HG03457 (cell line): ENCODE measurements at regions not wholly inside any gene's neighbourhood (a gene's known extent, or its start where the extent isn't known, plus 50 kb on each side); places are given as distances from the start of the nearest gene placed in this dataset.
"Not testable (repeated sequence)": the region's sequence is repeated elsewhere in the genome, so short reads cannot be mapped to it uniquely, and the experiment has no call there.

ENCODE experiments used
- ATAC-seq: cut with Tn5 transposase; IDR thresholded peaks from one replicate; pipeline ENCODE4 v1.9.1; 2021; ENCODE audit warnings: moderate number of reproducible peaks; ENCODE audit not compliant: unreplicated experiment

- no peak for ATAC-seq
Observed at GRCh38 chr5:127213231-127213630, 77.4 kb upstream of the MEGF10 start.

GRCh38 chr5:127216143-127216542 is 74.5 kb upstream of the MEGF10 start:
- ATAC-seq, result no peak

- no peak for ATAC-seq
Observed at GRCh38 chr5:127216898-127217675, 73.5 kb upstream of the MEGF10 start.

- ATAC-seq, result not testable (repeated sequence)
Observed at GRCh38 chr5:127221936-127222335, 68.7 kb upstream of the MEGF10 start.

GRCh38 chr5:127222571-127223156 is 67.9 kb upstream of the MEGF10 start:
- not testable (repeated sequence) for ATAC-seq

GRCh38 chr5:127223256-127223974 is 67.2 kb upstream of the MEGF10 start:
- no peak for ATAC-seq

- no peak for ATAC-seq
Observed at GRCh38 chr5:127227881-127228280, 62.7 kb upstream of the MEGF10 start.

GRCh38 chr5:127228540-127229184 is 61.9 kb upstream of the MEGF10 start:
- no peak for ATAC-seq

- peak; percentile 76 for ATAC-seq
Observed at GRCh38 chr5:127229185-127229889, 61.3 kb upstream of the MEGF10 start.

- no peak for ATAC-seq
Observed at GRCh38 chr5:127231118-127231517, 59.5 kb upstream of the MEGF10 start.

GRCh38 chr5:127233590-127233989 is 57.0 kb upstream of the MEGF10 start:
- no peak for ATAC-seq

- no peak for ATAC-seq
Observed at GRCh38 chr5:127235136-127235535, 55.5 kb upstream of the MEGF10 start.

- ATAC-seq, result no peak
Observed at GRCh38 chr5:127236254-127236653, 54.3 kb upstream of the MEGF10 start.
